GM23338 (cell line): ENCODE measurements at regions not wholly inside any gene's neighbourhood (a gene's known extent, or its start where the extent isn't known, plus 50 kb on each side); places are given as distances from the start of the nearest gene placed in this dataset.

Experiments used
- ATAC-seq: fragments of 200-7000 bp; cut with Tn5 transposase; 3 replicates; pipeline ENCODE4 v1.9.1; 2020
- DNase-seq: peaks from one replicate; pipeline ENCODE4 v3.0.0-alpha.2; 2015; ENCODE audit warnings: low spot score
- H2AFZ ChIP-seq: fragments of 200-600 bp; sonication (generic); 2 replicates; pipeline ENCODE4 v1.8.0; 2016; ENCODE audit warnings: antibody characterized with exemption, mild to moderate bottlenecking, moderate library complexity
- H3F3A ChIP-seq: fragments of 200-600 bp; sonication (generic); replicated peaks from 2 replicates; pipeline ENCODE4 v1.8.0; 2017; ENCODE audit warnings: antibody characterized with exemption, mixed run types, low read depth
- H3K27ac ChIP-seq: fragments of 200-600 bp; sonication (generic); 2 replicates; pipeline ENCODE4 v1.6.1; 2016; ENCODE audit warnings: low read depth
- H3K27me3 ChIP-seq: fragments of 200-600 bp; sonication (generic); 2 replicates; pipeline ENCODE4 v1.8.0; 2016; ENCODE audit warnings: mild to moderate bottlenecking, mixed run types, moderate library complexity; ENCODE audit not compliant: insufficient read depth
- H3K36me3 ChIP-seq: fragments of 200-600 bp; sonication (generic); 2 replicates; pipeline ENCODE4 v1.8.0; 2016; ENCODE audit warnings: mild to moderate bottlenecking; ENCODE audit not compliant: insufficient read depth
- H3K4me1 ChIP-seq: fragments of 200-600 bp; sonication (generic); 2 replicates; pipeline ENCODE4 v1.8.0; 2016; ENCODE audit warnings: mild to moderate bottlenecking, moderate library complexity; ENCODE audit not compliant: insufficient read depth
- H3K4me2 ChIP-seq: fragments of 200-600 bp; sonication (generic); 2 replicates; pipeline ENCODE4 v1.7.1; 2017; ENCODE audit warnings: mixed run types
- H3K4me3 ChIP-seq: fragments of 200-600 bp; sonication (generic); 2 replicates; pipeline ENCODE4 v1.6.1; 2016; ENCODE audit warnings: mixed run types
- H3K79me2 ChIP-seq: fragments of 200-600 bp; sonication (generic); replicated peaks from 2 replicates; pipeline ENCODE4 v1.8.0; 2017; ENCODE audit warnings: mild to moderate bottlenecking; ENCODE audit not compliant: insufficient read depth
- H3K9me2 ChIP-seq: fragments of 200-600 bp; sonication (generic); 2 replicates; pipeline ENCODE4 v1.8.0; 2017; ENCODE audit not compliant: insufficient read depth
- H4K20me1 ChIP-seq: fragments of 200-600 bp; sonication (generic); replicated peaks from 2 replicates; pipeline ENCODE4 v1.8.0; 2017; ENCODE audit warnings: mild to moderate bottlenecking; ENCODE audit not compliant: insufficient read depth
- H3K27ac Mint-ChIP-seq: 2 replicates; pipeline ENCODE4 v1.8.0; 2020; ENCODE audit warnings: inconsistent platforms, mild to moderate bottlenecking, moderate library complexity, mixed read lengths
- H3K27me3 Mint-ChIP-seq: 3 replicates; pipeline ENCODE4 v1.8.0; 2022; ENCODE audit warnings: low read depth, mild to moderate bottlenecking, moderate library complexity, mixed read lengths, inconsistent platforms; ENCODE audit not compliant: insufficient read depth, poor library complexity
- H3K36me3 Mint-ChIP-seq: 3 replicates; pipeline ENCODE4 v1.8.0; 2021; ENCODE audit warnings: low read depth, mild to moderate bottlenecking, inconsistent platforms, moderate library complexity, mixed read lengths
- H3K4me1 Mint-ChIP-seq: 3 replicates; pipeline ENCODE4 v1.8.0; 2020; ENCODE audit warnings: mild to moderate bottlenecking, inconsistent platforms, mixed read lengths
- H3K4me3 Mint-ChIP-seq: 3 replicates; pipeline ENCODE4 v1.8.0; 2021; ENCODE audit warnings: moderate library complexity, mild to moderate bottlenecking, inconsistent platforms, mixed read lengths
- H3K9me3 Mint-ChIP-seq: 3 replicates; pipeline ENCODE4 v1.8.0; 2020; ENCODE audit warnings: moderate library complexity, mild to moderate bottlenecking, inconsistent platforms, mixed read lengths
- CREB1 ChIP-seq: fragments of 250-450 bp; sonication (Bioruptor Pico); IDR thresholded peaks from 2 replicates; pipeline ENCODE4 v1.5.0; 2020; ENCODE audit warnings: low read depth, mild to moderate bottlenecking, moderate library complexity
- CTCF ChIP-seq, 2 experiments: fragments of 200-600 bp in 1 of 2; sonication (generic) in 1 of 2; conservative IDR thresholded peaks; 2 replicates each; pipeline versions ENCODE4 v1.5.1 to v1.6.1; 2016 to 2017; ENCODE audit warnings: antibody characterized with exemption in 2 of 2, low read depth in 2 of 2, mild to moderate bottlenecking in 2 of 2, moderate library complexity in 1 of 2
- EZH2 ChIP-seq: fragments of 200-600 bp; sonication (generic); IDR thresholded peaks from one replicate; pipeline ENCODE4 v1.8.0; 2017; ENCODE audit warnings: antibody characterized with exemption, mild to moderate bottlenecking, low read depth; ENCODE audit not compliant: unreplicated experiment
- EZH2phosphoT487 ChIP-seq: fragments of 200-600 bp; sonication (generic); IDR thresholded peaks from one replicate; pipeline ENCODE4 v1.8.1; 2018; ENCODE audit warnings: antibody characterized with exemption; ENCODE audit not compliant: unreplicated experiment
- JUNB ChIP-seq: IDR thresholded peaks from one replicate; pipeline ENCODE4 v1.6.1; 2016; ENCODE audit warnings: antibody characterized with exemption; ENCODE audit not compliant: unreplicated experiment
- NANOG ChIP-seq: IDR thresholded peaks from 2 replicates; pipeline ENCODE4 v1.6.1; 2016; ENCODE audit warnings: antibody characterized with exemption, borderline replicate concordance
- STAT1 ChIP-seq: IDR thresholded peaks from one replicate; pipeline ENCODE4 v1.6.1; 2016; ENCODE audit warnings: antibody characterized with exemption; ENCODE audit not compliant: unreplicated experiment
- ZNF114 ChIP-seq: fragments of 250-450 bp; sonication (Bioruptor Pico); IDR thresholded peaks from 2 replicates; pipeline ENCODE4 v1.5.0; 2020; ENCODE audit warnings: mild to moderate bottlenecking, moderate library complexity
- ZNF331 ChIP-seq: fragments of 250-450 bp; sonication (Bioruptor Pico); IDR thresholded peaks from 2 replicates; pipeline ENCODE4 v1.5.0; 2020; ENCODE audit warnings: low read depth, mild to moderate bottlenecking, moderate library complexity
- TF ChIP-seq, protein P1 (sequence below): IDR thresholded peaks from one replicate; pipeline ENCODE4 v1.6.1; 2018; ENCODE audit warnings: antibody characterized with exemption; ENCODE audit not compliant: unreplicated experiment
- TF ChIP-seq, protein P2 (sequence below): fragments of 250-450 bp; sonication (Bioruptor Pico); IDR thresholded peaks from 2 replicates; pipeline ENCODE4 v1.5.0; 2020; ENCODE audit warnings: mild to moderate bottlenecking, moderate library complexity

DNA sequence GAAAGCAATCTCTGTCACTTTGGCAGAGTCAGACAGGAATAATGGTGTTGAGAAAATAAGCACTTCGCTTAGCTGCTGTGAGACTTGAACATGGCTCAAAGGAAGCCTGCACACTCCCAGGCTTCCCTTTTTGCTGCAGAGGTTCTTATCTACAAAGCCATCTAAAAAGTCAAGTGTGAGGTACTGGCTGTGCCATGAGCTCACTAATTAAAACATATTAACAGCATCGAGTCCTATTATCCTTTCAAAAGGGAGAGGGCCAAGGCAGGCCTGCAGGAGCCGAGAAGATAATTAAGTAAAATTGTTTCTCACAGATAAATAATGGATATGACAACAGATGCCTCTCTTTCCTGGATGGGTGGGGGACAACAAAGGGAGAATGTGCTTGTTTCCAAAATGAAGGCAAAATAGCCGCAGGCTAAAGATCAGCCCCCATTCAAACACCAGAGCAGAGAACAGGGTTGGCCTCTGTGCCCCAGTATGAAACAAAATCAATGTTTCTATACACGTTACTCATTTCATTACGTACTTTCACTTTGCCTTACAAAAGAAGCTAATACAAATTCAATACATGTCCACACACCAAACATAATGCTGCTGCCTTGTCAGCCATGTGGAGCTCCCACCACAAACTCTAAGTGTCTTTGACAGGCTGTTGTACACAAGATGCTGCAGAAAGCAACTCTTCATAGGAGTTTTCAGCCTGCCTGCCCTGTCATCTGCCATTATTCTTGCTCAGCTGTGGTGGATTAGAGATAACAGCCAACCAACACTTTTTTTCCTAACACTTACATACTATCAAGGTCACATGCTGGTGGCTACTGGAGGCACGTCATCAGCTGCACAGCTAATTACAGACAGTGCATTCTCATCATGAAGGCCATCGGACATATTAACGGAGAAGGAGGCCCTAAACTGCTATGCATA is 55.3 kb downstream of the ELAPOR2 start:
- H2AFZ ChIP-seq = no peak overlapping the region
- peaks cover 27% of the 10 kb centered on the region; the same call in 1 of the 2 replicates for H4K20me1 ChIP-seq
- Mint-ChIP-seq H3K4me1 (peaks cover 33% of the 10 kb centered on the region), H3K4me3 (no peak overlapping the region), H3K36me3 (no peaks in the 10 kb centered on the region), H3K27ac (no peak overlapping the region), H3K27me3 (peaks cover 1% of the 10 kb centered on the region), H3K9me3 (no peaks in the 10 kb centered on the region)
- TF ChIP-seq, protein P1, sequence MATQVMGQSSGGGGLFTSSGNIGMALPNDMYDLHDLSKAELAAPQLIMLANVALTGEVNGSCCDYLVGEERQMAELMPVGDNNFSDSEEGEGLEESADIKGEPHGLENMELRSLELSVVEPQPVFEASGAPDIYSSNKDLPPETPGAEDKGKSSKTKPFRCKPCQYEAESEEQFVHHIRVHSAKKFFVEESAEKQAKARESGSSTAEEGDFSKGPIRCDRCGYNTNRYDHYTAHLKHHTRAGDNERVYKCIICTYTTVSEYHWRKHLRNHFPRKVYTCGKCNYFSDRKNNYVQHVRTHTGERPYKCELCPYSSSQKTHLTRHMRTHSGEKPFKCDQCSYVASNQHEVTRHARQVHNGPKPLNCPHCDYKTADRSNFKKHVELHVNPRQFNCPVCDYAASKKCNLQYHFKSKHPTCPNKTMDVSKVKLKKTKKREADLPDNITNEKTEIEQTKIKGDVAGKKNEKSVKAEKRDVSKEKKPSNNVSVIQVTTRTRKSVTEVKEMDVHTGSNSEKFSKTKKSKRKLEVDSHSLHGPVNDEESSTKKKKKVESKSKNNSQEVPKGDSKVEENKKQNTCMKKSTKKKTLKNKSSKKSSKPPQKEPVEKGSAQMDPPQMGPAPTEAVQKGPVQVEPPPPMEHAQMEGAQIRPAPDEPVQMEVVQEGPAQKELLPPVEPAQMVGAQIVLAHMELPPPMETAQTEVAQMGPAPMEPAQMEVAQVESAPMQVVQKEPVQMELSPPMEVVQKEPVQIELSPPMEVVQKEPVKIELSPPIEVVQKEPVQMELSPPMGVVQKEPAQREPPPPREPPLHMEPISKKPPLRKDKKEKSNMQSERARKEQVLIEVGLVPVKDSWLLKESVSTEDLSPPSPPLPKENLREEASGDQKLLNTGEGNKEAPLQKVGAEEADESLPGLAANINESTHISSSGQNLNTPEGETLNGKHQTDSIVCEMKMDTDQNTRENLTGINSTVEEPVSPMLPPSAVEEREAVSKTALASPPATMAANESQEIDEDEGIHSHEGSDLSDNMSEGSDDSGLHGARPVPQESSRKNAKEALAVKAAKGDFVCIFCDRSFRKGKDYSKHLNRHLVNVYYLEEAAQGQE = no peak
- TF ChIP-seq EZH2phosphoT487 = no peak
- TF ChIP-seq EZH2 = no peak
- no peak for TF ChIP-seq ZNF331 (CRISPR knock-in tag)
- no peak for TF ChIP-seq CTCF (conservative IDR thresholded peaks at IDR 0.05; ENCODE audit: low read depth in 2 of 2)
- TF ChIP-seq, protein P2, sequence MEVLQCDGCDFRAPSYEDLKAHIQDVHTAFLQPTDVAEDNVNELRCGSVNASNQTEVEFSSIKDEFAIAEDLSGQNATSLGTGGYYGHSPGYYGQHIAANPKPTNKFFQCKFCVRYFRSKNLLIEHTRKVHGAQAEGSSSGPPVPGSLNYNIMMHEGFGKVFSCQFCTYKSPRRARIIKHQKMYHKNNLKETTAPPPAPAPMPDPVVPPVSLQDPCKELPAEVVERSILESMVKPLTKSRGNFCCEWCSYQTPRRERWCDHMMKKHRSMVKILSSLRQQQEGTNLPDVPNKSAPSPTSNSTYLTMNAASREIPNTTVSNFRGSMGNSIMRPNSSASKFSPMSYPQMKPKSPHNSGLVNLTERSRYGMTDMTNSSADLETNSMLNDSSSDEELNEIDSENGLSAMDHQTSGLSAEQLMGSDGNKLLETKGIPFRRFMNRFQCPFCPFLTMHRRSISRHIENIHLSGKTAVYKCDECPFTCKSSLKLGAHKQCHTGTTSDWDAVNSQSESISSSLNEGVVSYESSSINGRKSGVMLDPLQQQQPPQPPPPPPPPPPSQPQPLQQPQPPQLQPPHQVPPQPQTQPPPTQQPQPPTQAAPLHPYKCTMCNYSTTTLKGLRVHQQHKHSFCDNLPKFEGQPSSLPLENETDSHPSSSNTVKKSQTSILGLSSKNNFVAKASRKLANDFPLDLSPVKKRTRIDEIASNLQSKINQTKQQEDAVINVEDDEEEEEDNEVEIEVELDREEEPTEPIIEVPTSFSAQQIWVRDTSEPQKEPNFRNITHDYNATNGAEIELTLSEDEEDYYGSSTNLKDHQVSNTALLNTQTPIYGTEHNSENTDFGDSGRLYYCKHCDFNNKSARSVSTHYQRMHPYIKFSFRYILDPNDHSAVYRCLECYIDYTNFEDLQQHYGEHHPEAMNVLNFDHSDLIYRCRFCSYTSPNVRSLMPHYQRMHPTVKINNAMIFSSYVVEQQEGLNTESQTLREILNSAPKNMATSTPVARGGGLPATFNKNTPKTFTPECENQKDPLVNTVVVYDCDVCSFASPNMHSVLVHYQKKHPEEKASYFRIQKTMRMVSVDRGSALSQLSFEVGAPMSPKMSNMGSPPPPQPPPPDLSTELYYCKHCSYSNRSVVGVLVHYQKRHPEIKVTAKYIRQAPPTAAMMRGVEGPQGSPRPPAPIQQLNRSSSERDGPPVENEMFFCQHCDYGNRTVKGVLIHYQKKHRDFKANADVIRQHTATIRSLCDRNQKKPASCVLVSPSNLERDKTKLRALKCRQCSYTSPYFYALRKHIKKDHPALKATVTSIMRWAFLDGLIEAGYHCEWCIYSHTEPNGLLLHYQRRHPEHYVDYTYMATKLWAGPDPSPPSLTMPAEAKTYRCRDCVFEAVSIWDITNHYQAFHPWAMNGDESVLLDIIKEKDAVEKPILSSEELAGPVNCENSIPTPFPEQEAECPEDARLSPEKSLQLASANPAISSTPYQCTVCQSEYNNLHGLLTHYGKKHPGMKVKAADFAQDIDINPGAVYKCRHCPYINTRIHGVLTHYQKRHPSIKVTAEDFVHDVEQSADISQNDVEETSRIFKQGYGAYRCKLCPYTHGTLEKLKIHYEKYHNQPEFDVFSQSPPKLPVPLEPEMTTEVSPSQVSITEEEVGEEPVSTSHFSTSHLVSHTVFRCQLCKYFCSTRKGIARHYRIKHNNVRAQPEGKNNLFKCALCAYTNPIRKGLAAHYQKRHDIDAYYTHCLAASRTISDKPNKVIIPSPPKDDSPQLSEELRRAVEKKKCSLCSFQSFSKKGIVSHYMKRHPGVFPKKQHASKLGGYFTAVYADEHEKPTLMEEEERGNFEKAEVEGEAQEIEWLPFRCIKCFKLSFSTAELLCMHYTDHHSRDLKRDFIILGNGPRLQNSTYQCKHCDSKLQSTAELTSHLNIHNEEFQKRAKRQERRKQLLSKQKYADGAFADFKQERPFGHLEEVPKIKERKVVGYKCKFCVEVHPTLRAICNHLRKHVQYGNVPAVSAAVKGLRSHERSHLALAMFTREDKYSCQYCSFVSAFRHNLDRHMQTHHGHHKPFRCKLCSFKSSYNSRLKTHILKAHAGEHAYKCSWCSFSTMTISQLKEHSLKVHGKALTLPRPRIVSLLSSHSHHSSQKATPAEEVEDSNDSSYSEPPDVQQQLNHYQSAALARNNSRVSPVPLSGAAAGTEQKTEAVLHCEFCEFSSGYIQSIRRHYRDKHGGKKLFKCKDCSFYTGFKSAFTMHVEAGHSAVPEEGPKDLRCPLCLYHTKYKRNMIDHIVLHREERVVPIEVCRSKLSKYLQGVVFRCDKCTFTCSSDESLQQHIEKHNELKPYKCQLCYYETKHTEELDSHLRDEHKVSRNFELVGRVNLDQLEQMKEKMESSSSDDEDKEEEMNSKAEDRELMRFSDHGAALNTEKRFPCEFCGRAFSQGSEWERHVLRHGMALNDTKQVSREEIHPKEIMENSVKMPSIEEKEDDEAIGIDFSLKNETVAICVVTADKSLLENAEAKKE = no peak
- TF ChIP-seq CREB1 (CRISPR knock-in tag) = no peak
- TF ChIP-seq NANOG = no peak
- no peak for TF ChIP-seq STAT1
- no peak for TF ChIP-seq JUNB
- TF ChIP-seq ZNF114 = no peak
- H3K4me1 ChIP-seq = peaks cover 41% of the 10 kb centered on the region
- DNase-seq = no peak
- no peak overlapping the region for H3K27ac ChIP-seq
- no peak overlapping the region for H3K4me3 ChIP-seq
- no peaks in the 10 kb centered on the region for H3K27me3 ChIP-seq
- H3K9me2 ChIP-seq = peaks cover 6% of the 10 kb centered on the region; the same call in 1 of the 2 replicates
- H3F3A ChIP-seq = no peaks in the 10 kb centered on the region
- no peak for ATAC-seq
- H3K79me2 ChIP-seq = peaks cover 100% of the 10 kb centered on the region
- no peaks in the 10 kb centered on the region for H3K36me3 ChIP-seq
- H3K4me2 ChIP-seq = no peak overlapping the region
